GM19328 (cell line): ENCODE measurements at regions not wholly inside any gene's neighbourhood (a gene's known extent, or its start where the extent isn't known, plus 50 kb on each side); places are given as distances from the start of the nearest gene placed in this dataset.
"Not testable (repeated sequence)": the region's sequence is repeated elsewhere in the genome, so short reads cannot be mapped to it uniquely, and the experiment has no call there.

Experiments used
- ATAC-seq: cut with Tn5 transposase; IDR thresholded peaks from one replicate; pipeline ENCODE4 v1.9.1; 2021; ENCODE audit warnings: mild to moderate bottlenecking, moderate library complexity; ENCODE audit not compliant: unreplicated experiment

DNA sequence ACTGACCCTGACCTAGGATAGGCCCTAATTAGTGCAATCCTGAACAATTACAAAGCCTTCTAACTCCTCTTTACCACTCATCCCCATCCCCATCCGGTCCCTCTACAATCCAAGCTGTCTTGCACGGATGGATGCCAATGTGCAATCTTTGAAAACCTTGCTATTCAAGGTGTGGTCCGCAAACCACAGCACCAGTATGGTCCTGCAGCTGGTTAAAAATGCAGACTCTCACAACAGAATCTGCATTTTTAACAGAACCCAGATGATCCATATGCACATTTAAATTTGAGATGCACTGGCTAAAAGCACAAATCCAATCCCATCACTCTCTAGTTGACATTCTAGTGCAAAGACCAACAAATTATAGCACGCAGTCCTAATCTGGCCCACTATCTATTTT lies 230.6 kb upstream of the KRR1 start:
- no peak for ATAC-seq

DNA sequence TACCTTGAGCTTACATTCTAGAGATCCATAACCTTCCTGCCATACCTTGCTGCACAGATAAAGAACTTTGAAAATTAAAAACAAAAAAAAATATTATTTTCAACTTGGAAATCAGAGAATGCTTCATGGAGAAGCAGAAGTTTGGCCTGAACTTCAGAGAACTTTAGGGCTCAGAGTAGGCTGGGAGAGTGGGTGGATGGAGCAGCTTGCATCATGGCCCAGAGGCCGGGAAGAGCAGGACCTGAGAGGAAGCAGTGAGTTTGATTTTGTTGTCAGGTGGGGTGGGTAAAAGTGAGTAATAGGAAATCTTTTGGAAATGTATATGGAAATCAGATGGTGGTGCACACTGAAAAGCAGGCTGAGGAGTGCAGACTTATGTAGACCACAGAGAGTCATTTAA lies 228.5 kb upstream of the KRR1 start:
- no peak for ATAC-seq

DNA sequence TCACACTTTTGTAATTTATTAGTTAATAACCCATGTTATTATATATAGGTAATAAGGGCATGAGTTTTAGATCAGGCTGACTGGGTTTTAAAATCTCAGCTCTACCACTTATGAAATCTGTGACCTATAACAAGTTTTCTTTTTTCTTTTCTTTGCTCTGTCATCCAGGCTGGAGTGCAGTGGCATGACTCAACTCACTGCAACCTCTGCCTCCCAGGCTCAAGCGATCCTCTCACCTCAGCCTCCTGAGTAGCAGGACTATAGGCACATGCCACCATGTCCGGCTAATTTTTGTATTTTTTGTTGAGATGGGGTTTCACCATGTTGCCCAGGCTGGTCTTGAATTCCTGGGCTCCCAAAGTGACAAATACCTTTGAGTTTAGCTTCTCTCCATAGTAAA lies 227.7 kb upstream of the KRR1 start:
- ATAC-seq = not testable (repeated sequence)

DNA sequence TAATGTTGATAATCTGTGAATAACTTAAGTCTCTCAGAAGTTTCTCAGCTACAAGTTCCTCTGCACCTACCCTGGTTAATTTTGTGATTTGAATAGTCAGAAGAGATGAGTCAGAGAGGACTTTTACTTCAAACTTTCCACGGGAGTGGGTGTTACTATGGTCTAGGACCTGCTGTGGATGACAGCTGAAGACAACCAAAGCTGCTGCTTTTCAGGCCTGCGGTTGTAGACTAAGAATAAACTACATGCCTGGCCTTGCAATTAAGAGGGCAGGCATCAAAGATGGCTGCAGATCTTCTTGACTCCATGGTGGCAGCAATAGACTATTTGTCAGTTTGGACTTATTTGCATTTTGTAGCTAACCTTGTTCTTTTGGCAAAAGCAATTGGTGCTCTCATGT lies 227.1 kb upstream of the KRR1 start:
- ATAC-seq = peak; percentile 98

DNA sequence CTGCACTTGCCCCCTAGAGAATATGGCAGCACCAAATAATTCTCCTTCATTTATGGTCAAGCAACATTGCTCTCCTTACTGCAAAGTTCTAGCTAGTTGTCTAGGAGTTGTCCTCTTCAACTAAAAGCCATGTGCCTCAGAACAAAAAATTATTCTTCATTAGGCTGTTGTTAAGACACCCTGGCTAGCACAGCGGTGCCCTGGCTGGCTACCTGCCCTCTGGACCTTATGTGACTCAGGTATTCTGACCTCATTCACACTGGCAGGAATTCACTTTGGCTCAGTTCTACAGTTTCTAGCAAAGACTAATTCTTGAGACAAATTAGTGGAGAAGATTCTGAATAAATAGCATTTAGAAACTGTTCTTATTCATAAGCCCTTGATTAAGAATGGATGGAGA lies 224.4 kb upstream of the KRR1 start:
- ATAC-seq = no peak

DNA sequence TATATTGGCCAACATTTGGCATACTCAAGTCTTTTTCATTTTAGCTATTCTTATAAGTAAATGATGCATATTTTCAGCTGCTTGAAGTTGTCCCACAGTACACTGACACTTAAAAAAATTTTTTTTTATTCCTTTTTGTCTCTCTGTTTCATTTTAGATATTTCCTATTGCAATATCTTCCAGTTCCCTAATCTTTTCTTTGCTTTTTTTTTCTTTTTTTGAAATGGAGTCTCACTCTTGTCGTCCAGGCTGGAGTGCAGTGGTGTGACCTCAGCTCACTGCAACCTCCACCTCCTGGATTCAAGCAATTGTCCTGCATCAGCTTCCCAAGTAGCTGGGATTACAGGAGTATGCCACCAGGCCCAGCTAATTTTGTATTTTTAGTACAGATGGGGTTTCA lies 217.4 kb upstream of the KRR1 start:
- ATAC-seq = no peak

DNA sequence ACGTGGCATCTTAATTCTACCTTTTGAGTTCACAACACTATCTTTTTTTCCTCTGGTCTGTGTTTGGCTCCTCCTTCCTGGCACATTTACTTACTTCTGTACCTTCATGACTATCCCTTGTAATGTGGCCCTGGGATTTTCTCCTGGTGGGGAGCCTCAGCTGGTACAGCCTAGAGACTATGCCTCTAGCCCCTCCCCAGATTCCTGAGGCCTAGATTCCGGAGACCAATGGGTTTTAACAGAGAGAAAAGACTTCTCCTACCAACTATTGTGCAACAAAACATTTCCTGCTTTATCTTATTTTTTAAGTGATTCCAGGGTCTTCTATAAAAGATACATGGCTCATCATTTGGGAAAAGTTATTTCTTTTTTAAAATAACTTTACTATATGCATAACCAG lies 216.2 kb upstream of the KRR1 start:
- ATAC-seq = no peak

DNA sequence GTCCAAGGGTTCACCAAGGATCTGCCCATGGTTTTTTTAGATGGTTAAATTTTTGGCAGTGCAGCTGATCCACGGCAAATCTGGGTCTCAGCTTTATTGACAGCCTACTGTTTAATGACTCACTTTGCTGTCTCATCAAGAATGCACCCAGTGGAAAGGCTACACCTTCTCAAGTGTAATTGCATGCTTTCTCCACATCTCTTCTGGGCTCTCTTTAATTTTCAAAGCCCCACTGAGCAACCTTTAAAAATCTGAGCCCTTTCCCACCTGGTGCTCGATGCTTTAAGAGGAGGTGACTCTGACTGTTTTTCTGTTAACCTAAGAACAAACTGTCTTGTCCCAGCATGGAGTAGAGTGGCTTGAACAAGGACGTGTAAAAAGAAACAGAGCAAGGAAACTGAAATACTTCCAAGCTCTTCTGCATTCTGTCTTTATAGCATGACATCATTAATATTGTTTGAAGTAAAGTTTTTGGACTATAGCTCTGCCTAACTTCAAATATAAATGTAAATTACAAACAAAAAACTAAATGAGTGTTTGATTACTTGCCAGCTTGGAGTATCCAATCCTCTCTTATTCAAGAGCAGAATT lies 214.2 kb upstream of the KRR1 start:
- ATAC-seq = no peak

DNA sequence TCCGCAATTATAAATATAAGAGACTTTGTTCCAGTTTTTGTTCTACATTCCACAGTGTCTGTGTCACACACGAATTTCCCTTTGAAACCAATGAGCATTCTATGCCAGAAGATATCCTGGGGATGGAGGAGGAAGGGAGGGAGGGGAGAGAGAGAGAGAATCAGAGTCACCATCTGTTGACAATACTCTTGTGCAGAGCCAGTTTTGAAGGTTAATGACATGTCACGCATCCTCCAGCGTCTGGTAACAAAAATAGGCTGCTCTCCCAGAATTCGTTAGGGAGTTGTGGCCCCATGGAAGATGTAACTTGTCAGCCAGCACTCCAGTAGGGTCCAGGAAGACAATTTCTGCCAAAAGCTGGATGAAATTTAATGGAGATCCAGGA lies 213.5 kb upstream of the KRR1 start:
- no peak for ATAC-seq

DNA sequence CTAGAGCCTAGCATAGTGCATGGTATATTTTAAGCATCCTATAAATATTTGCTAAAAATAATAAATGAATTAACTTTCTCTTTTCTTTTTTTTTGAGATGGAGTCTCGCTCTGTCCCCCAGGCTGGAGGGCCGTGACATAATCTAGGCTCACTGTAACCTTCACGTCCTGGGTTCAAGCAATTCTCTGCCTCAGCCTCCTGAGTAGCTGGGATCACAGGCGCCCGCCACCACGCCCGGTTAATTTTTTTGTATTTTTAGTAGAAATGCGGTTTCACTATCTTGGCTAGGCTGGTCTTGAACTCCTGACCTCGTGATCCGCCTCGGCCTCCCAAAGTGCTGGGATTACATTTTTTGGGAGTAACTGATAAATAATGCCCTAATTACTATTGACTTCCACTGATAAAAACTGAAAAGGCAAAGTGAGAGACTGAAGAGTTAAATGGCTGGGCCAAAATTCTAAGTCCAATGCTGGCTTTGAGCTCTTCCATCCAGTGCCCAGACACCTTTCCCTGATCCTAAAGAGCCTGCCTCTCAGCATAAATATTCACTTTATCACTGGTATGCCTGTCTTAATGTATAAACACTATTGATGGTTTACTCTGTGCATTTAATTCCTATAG lies 213.0 kb upstream of the KRR1 start:
- ATAC-seq = no peak

DNA sequence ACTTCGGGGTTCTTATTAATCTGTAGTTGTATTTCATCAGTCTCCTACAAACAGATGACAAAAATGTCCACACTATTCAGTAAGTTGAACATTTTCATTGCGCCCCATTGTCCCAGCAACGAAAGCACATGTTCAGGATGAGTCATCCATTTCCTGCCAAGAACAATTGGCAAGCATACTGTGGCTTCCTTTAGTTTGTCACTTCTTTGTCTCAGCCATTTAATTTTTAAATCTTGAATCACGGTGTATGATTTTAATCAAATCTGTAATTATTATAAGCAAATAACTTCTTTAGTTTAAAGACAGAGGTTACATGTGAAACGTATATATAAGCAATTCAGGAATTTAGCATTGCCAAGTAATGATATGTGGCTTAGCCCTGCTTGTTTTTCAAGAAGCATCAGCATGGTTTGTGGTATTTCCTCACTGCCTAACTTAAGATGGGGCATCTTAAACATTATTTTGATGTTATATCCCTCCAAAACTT lies 211.3 kb upstream of the KRR1 start:
- ATAC-seq = peak; percentile 81

DNA sequence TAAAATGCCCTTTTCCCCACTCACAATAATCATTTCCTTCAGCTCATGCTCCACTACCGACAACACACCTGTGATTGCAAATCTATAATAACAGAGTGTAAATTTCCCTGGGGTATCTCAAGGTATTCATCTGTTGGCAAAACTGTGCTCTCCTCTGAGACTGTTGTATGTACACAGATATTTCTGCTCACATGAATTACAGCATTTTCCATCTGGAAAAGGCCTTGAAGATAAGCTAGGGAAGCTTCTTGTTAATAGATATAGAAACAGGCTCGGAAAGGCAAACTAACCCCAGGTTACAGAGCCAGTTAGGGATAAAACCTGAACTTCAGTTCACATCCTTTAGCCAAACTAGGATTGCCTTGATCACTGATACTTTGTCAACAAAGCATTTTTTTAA lies 210.4 kb upstream of the KRR1 start:
- no peak for ATAC-seq

DNA sequence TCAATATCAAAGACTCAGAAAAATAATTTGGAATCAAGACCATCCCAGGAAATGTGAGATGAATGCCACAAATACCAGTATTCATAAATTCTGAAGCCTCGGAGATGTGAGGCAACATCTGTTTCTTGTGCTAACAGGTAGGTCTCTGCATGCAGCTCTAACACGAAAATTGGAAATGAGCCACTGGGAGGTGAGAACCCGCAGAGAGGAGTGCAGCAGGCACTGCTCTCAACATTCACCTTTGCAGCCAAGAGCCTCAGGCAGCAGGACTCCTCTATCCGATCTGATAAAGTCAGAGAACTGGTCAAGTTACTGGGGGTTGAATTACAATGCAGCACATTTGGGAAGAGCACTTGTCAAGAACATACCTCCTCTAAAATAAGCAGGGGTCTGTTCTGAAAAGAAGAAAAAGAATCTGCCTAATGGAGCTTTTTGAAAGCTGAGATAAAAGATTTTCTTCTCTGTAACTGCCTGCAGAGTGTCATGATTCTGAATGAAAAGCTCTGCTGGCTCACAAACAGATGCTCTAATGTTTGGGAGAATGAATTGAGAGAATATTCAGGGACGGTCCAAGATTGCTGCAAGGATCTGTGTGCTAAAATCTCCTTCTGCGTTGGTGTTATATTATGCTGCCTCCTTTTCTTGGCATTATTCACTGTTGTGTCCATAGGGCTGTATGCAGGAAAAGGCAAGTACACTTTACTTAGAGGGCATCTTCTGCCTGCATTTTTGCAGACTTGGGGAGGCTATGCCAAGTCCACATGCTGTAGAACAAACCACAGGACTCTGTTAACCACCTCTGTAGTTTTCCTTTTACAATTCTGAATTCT lies 209.6 kb upstream of the KRR1 start:
- ATAC-seq = no peak

DNA sequence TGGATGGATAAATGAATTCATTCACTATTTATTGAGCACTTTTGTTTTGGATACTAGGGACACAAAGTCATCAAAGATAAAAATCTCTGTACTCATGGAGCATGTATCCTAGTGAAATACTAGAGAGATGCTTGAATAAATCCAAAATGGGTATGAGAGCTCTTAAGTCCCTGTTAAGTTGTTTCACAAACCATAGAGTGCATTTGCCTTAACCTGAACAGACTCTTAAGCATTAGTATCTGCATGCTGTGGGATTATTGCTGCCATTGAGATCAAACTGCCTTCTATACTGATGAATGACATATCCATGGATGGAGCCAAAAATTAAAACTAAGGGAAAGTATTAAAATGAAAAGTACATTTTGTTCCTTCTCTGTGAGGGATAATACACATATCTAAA lies 206.5 kb upstream of the KRR1 start:
- ATAC-seq = no peak

DNA sequence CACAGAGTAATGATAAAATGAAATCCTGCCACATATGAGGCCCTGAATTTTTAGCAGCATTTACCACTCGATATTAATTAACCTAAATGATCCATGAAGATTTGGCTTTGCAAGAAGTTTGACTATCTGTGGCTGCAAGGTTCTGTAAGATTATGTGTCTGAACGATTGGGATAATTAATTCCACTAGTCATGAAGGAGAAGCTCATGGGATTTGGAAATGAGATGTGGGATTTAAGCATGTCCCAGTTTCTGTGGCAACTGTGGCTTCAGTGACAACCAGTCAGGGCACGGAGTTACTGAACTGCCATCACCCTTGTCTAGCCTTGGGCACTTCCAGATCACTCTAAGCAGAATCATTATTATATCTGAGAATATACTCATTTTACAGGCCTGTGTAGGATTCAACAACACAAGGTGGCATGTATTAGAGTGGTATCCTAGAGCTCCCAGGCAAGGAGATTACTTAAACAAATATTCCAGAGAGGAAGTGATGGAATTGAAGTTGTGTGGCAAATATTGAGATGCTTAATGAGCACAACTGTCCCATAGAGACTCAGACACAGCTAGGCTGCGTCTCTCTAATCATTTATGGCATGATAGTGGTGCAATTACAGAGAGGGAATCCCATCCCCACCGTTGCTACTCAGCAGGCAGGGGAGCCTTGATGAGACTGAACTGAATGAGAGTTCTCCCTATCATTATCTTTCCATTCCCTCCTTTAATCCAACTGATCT lies 205.0 kb upstream of the KRR1 start:
- ATAC-seq = no peak

DNA sequence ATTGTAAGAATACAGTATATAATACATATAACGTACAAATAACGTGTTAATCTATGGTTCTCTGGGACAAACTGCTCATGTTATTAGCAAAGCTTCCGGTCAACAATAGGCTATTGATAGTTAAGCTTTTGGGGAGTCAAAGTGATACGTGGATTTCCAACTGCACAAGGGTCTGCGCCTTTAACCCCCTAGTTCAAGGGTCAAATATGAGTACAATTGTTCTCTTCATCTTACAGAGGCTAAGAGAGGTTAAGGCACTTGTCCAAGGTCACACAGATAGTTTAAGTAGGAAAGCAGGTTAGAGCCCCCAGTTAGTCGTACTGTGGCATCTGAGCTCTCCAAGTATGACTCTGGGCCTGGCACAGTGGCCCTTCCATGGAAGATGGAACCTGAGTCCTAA lies 204.3 kb upstream of the KRR1 start:
- ATAC-seq = no peak

DNA sequence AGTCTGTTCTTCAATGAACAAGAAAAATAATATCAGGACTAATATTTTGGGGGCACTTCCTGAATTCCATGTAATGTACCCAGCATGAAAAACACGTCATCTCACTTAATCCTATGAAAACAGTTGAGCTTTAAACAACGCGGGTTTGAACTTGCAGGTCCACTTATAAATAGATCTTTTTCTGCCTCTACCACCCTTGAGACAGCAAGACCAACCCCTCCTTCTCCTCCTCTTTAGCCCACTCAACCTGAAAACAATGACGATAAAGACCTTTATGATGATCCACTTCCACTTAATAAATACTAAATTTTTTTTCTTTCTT lies 203.9 kb upstream of the KRR1 start:
- ATAC-seq = no peak

DNA sequence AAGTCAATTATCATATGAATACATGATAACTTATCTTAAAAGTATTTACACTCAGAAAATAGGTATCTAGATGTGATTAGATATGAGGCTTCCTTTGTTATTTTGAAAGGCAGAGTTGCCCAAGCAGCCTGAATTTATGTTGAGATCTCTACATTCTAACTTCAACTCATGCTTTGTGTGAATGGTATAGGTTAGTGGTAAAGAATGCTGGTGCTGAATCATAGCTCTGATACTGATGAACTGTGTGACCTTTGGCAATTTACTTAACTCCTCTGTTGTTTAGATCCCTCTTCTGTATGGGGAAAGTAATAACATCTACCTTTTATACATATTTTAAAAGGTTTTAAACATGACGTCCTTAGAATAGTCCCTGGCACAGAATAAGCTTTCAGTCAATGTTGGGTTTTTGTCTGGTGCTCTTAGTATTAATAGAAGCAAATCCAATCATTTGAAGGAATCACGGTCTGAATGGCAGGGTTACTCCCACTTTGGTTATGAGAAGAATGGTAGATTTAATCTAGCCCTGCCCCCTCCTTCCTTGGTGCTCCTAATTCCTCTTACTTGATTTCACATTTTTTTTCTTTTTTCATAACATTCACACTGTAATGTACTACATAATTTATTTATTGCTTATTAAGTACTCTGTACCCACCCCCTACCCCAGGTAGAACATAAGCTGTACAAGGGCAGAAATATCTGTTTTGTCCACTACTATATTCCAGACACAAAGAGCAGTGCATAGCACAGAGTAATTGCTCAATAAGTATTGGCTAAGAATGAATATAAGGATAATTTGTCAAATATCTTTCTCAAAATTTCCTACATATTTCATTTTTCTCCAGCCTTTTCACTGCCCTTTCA lies 203.3 kb upstream of the KRR1 start:
- ATAC-seq = no peak

DNA sequence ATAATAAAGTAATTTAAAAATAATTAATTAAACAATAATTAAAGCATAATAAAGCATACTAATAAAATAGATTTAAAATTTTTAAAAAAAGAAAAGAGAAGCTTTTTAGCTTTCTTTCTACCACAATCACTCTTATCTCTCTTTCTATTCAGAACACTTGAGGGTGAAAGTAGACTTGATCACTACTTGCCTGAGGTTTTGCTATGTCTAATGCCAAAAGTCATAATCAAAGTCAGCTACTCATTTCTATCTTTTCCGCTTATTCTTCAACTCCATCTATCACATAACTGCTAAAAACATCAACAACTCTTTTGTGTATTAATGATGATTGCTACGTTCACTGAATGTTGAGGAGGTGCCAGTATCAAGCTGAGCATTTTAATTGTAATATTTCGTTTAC lies 202.0 kb upstream of the KRR1 start:
- ATAC-seq = no peak

DNA sequence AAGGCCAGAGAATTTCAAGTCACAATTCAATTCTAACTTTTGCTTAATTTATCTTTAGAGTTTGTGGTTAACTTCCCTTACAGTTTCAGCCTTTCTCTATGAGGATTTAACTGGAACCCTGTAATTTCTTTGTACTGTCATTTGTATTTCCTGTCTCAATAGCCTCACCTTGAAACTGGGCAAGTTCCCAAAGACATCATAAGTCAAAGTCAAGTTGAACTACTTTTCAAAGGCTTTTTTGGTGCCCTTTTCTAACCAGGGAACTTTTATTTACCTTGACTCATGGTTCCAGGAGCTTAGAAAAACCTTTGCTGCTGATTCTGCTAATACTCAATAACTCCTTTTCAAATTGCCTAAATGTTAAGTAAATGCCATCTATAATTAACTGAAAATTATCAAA lies 200.8 kb upstream of the KRR1 start:
- ATAC-seq = no peak

DNA sequence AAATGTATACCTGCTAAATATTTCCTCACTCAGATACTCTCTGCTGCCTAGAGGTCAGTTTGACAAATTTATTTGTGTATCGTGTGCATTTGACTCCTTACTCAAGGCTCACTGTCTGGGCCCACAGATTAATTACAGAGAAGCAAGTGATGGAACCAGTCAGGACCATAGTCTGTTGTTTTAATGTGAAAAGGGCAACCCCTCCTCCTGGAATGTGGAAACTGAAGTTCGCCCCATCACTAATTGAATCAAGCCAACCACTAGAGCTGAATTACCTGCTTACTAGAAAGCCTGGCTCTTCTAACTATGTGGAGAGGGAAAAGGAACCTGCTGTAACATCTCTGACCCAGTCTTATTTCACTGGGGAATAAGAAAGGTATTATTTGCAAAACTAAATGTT lies 199.9 kb upstream of the KRR1 start:
- ATAC-seq = no peak
